NCI-H1092 treated with DMSO at 0.1 percent for 48 hours (cell line): ENCODE measurements at regions not wholly inside any gene's neighbourhood (a gene's known extent, or its start where the extent isn't known, plus 50 kb on each side); places are given as distances from the start of the nearest gene placed in this dataset.

ENCODE experiments used
- DNase-seq: peaks from one replicate; lab custom pipeline; 2025; lab: John Stamatoyannopoulos, UW

GRCh38 chrX:40277672-40278071 lies 179.9 kb upstream of the BCOR start:
- no peak for DNase-seq

DNA sequence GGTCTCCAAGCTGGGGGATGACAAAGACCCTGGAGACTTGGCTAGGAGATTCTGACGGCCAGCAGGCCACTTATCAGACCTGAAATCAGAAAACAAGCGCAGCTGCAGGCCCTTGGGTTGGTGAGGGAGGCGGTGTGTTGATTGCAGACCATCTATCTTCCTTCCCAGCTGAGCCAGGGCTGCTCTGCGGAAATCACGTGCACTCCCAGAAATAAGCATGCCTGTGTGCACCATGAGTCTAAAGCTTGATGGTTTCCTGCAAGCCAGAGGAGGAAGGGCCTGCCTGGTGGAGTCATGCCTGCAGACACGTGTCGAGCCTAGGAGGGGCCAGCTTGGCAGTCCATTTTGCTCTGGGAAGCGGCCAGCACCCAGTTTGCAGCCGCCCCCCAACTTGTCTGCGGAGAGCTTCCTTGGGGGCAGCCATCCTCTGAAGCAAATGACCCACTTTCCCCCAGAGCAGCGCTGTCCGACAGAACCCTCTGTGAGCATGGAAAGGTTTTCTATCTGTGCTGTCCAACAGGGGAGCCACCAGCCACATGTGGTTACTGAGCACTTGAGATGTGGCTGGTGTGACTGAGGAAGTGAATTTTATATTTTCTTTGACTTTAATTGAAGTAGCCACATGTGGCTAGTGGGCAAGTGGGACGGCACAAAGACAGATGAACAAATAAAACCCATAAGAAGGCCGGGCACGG lies 175.7 kb upstream of the BCOR start:
- DNase-seq = peak; percentile 82

DNA sequence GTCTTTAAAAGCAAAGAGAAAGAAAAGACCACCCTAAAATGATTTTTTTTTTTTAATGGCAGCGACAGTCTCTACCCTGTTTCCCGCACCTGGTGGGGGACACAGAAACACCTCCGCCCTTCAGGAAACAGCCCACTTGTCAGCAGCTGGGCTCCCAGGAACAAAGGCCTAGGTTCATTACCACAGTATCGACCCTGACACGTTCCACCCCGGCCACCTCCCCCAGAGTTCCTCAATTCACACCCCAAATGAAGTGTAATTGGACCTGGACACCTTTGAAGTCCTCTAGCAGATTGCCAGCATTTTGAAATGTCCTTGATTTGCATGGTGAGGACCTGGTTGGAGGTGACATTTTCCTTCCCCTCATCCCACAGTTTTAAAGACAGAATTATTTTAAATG lies 175.0 kb upstream of the BCOR start:
- DNase-seq = peak; percentile 86

DNA sequence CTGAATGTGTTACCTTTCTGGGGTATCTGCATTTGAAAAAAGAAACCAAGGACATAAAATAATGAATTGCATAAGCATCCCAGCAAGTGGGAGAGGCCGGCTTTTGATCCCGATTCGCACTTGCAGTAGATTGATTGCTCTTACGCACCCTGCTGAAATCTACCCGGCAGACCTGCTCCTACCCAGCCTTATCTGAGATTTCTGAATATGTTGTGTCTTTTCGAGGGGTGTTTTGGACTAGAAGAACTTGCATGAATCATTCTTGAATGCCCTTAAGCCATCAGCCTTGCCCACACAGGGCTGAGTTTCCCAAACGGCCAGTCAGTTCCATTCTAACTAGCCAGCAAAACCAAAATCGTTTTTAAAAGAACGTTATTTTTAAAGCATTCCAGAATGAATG lies 174.4 kb upstream of the BCOR start:
- no peak for DNase-seq

GRCh38 chrX:40268188-40268520 lies 170.4 kb upstream of the BCOR start:
- no peak for DNase-seq

DNA sequence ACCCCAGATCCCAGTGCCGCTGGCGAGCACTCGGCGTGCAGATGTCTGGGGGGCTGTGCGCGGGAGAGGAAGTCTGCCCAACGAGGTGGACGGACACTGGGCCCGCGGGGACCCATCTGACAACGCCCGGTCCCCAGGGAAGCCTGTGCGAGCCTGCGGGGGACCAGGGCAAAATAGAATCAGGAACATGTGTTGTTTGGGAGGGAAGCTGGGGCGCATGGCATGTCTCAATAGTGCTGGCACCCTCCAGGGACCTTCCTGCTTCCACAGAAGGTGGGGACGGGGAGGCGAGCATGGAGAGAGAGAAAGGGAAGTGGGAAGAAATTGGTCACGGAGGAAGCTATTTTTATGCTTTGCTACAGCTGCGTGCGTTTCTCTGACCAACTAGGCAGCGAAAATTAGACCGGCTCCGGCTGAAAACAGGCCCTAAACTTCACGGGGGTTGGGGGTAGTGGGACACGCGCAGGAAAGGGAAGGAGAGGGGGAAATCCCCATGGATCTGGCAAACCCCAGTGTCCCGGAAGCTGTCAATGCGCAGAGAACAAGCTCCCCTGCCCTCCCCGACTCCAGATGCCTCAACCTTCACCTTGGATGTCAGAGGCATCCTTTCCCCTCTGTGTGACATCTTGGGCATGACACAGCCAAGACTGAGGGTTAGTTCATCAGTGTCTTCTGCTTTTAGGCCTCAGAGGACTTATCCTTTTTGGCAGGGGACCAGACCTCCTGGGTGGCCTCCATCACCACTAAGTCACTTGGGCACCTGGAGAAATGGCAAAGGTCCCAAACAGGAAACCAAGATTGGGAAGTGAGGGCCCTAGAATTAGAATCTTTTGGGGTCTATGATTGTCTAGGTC lies 169.8 kb upstream of the BCOR start:
- DNase-seq = no peak

DNA sequence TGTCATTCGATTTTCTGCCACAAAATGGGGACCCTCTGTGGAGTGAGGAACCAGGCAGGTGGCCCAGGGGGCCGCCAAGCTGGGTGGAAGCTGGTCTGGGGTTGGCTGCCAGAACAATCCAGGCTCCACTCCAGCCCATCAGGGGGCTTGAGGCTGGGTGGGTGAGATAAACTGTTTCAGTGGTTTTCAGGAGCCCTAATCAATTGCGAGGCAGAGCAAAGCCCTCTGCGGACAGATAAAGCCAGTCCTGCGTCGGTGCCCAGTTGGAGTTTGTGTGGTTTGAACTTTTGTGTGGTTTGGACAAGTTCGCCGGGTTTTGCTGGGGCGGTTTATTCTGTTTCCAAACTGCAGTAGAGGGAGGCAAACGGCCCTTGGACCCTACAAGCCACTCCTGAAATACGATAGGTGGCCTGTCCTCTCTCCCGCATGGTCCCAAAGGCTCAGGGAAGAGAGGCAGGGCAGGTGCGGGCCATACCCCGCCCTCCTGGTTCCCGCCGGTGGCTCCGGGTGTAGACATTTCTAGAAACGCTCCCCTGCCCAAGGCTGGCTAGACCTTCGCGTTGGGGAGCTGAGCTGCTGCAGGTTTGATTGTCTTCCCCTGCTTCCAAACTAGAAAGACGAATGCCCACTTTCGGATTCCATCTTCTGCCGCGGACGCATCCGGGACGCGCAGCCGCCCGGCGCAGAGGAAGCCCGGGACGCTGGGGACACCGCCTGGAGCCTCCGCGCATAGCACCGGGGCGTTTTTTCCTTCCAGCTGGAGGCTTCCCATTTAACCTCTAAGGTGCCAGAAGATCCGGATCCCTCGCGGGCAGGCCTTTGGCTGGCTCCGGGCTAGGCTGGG lies 169.0 kb upstream of the BCOR start:
- DNase-seq = peak; percentile 74

DNA sequence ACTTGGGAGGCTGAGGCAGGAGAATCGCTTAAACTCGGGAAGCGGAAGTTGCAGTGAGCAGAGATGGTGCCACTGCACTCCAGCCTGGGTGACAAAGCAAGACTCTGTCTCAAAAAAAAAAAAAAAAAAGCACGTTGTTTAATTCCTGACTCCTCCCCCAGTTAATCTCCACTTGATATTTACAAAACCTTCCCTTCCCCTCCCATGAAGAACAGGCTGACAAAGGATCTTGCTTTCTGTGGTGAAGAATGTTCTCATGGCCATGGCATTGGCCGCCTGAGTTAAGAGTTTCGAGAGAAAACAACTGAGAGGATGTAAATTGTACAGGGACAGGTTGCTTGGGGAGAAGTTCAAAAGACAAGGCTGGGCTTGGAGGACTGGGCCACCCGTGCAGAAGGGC lies 168.2 kb upstream of the BCOR start:
- no peak for DNase-seq

DNA sequence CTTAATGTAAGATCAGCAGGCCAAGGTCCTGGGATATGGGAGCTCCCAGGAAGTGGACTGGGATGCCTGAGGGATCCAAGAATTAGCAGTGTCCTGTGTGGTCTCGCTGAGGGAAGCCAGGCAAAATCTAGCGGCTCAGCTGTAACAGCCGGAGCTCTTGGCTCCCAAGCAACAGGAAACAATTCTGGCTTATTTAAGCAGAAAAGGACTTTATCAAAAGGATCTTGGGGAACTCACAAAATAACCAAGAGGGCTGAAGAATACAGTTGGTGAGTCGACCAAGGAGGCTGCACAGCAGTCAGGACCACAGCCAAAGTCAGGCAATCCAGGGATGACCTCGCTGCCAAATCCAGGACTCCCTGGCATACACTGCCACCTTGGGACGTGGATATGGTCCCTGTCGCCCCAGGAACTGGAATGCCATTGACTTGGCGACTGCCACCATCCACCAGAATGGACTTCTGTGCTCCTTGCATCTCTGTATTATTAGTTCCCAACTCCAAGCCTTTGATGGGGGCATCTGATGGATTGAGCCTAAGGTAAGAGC lies 165.3 kb upstream of the BCOR start:
- DNase-seq = no peak

- DNase-seq = no peak
Measured at GRCh38 chrX:40262157-40263013, 164.6 kb upstream of the BCOR start.

DNA sequence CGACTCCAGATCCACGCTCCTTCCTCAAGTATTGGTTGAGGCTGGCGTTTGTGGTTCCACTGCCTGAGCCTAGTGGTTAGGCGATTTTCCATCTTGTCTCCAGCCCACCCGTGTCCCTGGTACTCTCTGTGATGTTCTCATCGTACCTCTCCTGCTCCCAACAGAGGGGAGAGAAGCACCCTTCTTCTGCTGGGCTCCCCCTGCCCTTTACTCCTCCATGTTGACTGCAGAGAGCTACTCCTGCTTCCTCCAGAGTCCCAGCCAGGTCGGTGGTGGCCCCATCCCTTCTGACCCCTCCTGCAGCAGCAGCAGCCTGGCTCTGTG lies 164.0 kb upstream of the BCOR start:
- no peak for DNase-seq

GRCh38 chrX:40260146-40260747 lies 162.5 kb upstream of the BCOR start:
- peak; percentile 36 for DNase-seq

DNA sequence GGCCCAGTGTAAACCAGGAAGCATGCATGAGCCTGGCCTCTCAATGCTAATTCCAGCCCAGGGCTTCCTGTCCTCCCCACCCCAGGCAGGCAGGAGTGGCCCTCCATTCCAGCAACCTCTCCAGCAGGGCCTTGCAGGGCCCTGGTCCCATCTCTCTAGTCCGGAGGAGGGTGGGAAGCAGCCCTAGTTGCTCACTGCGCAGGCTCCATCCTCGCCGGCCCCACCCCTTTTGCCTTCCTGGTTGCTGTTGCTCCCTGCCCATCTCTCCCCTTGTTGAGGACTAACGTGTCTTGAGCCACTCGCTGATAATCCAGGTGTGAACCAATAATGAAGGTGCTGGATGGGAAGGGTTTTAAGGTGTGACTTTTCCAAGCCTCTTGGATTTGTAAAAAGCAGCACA lies 161.2 kb upstream of the BCOR start:
- no peak for DNase-seq

GRCh38 chrX:40253771-40254170 lies 156.0 kb upstream of the BCOR start:
- no peak for DNase-seq

DNA sequence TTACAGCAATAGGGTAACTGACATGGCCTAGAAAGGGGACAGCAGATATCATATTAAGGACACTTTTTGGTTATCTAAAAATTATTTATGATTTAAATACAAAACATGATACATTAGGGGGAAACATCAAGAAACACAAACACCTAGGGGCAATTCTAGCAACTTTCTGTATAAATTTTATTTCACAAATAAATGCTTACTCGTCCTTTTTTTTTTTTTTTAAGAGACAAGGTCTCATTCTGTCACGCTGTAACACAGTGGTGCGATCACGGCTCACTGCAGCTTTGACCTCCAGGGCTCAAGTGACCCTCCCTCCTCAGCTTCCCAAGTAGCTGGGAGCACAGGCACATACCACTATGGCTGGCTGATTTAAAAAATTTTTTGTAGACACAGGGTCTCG lies 151.8 kb upstream of the BCOR start:
- no peak for DNase-seq

- DNase-seq = no peak
Measured at GRCh38 chrX:40248822-40249221, 151.1 kb upstream of the BCOR start.

GRCh38 chrX:40247848-40248622 lies 150.3 kb upstream of the BCOR start:
- DNase-seq = peak; percentile 8

DNA sequence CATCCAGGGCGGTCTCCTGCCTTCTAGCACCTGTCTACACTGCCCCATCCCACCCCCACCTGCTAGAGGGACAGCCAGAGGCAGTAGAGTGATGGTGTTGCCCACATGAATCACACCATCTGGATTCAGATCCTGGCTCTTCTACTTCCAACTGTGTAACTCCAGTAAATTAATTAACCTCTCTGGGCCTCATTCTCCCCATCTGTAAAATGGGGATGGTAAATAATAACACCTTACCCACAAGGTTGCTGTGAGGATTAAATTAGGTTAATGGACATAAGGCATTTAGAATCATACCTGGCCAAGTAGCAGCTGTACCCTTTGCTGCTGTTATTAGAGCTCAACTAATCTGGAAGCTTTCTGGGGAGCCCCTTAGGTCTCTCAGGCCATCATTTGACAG lies 149.6 kb upstream of the BCOR start:
- DNase-seq = no peak

DNA sequence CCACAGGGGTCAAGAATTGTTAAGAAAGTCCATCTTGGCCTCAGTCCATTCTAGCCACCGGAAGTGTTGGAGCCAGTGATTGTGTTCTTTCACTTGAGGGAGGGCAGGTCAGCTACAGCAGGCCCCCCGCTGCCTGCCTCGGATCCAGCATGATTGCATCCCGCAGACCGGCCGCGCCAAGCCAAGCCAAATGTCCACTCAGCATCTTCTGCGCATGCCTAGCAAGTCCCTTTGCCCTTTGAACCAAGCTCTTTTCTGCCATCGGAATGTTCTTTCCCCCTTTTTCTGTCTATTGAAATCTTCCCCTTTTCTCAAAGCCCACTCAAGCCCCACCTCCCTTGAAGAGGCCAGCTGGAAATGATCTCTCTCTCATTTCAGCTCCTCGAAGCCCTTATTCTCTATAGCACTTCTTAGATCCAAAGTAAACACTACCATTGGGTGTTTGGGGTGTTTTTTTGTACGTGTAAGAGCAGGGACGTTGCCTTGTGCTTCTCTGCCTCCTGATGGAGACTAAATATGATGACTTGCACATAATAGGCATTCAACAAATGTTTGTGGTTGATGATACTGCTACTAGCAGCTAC lies 147.8 kb upstream of the BCOR start:
- DNase-seq = peak; percentile 42

DNA sequence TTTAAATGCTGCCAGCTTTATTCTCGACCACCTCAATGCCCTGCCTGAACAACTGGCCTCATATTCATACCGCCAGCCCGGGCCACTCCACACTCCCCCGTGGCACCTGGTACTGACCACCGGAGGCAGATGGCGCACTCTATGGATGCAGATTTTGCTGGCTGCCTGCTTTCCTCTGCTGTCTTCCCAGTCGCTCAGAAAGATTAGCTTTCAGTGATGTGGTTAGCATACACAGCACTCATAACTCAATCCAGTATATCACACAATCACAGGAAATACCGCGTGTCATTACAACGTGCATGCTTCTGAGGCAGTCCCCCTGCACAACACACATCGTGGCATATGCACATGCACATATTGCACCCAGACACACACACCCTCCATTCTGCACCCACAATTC lies 147.2 kb upstream of the BCOR start:
- DNase-seq = peak; percentile 48
